K562 (cell line): ENCODE measurements at regions not wholly inside any gene's neighbourhood (a gene's known extent, or its start where the extent isn't known, plus 50 kb on each side); places are given as distances from the start of the nearest gene placed in this dataset.

Experiments used
- ATAC-seq: fragments of 200-7000 bp; cut with Tn5 transposase; 3 replicates; pipeline ENCODE4 v1.9.1; 2020; ENCODE audit warnings: moderate library complexity
- BruUV-seq: library from RNA; stranded (reverse); fragments of 400-500 nt; replicated peaks from 2 replicates; lab custom pipeline; 2021; lab: Mats Ljungman, UMichigan
- CTCF ChIA-PET: fragments of 300-600 bp; formaldehyde crosslinking; extraction: SDS; loops from one replicate; lab custom pipeline; 2021; ENCODE audit warnings: low intra/inter-chr PET ratio; lab: Yijun Ruan, JAX
- POLR2A ChIA-PET: fragments of 300-600, 350-650 bp; sonication (Branson Sonifier 250); formaldehyde crosslinking; extraction: SDS; loops from one replicate; lab custom pipeline; 2021; ENCODE audit warnings: antibody characterized with exemption, inconsistent platforms; lab: Yijun Ruan, JAX
- DNase-seq, 4 experiments: peaks; one replicate each; pipeline versions ENCODE4 v3.0.0 to v3.0.0-alpha.2; 2011 to 2018; ENCODE audit warnings: low spot score in 3 of 4, mixed read lengths in 3 of 4; ENCODE audit errors: extremely low read depth in 1 of 4
- FAIRE-seq: peaks from 2 replicates; lab custom pipeline; 2011; peaks lifted over from hg19 to GRCh38; lab: Jason Lieb, UNC
- H2AFZ ChIP-seq: 2 replicates; pipeline ENCODE4 v1.6.0; 2011; ENCODE audit warnings: low read depth, low read length, control low read depth, inconsistent platforms
- H3K27ac ChIP-seq: fragments of 200-600 bp; 3 replicates; pipeline ENCODE4 v1.8.0; 2011; ENCODE audit warnings: low read depth, mild to moderate bottlenecking, control low read depth, inconsistent platforms, low read length, moderate library complexity, mixed read lengths; ENCODE audit errors: extremely low read depth
- H3K27me3 ChIP-seq, 2 experiments: fragments of 300-600 bp in 1 of 2; 2 replicates in 1 of 2; 3 replicates in 1 of 2; pipeline versions ENCODE4 v1.6.0 to v1.8.0; 2011; ENCODE audit warnings: inconsistent platforms in 2 of 2, low read length in 2 of 2, mild to moderate bottlenecking in 1 of 2, mixed read lengths in 1 of 2, moderate library complexity in 1 of 2; ENCODE audit not compliant: control insufficient read depth in 2 of 2, insufficient read depth in 2 of 2
- H3K36me3 ChIP-seq: fragments of 300-600 bp; 3 replicates; pipeline ENCODE4 v1.8.0; 2011; ENCODE audit warnings: mild to moderate bottlenecking, low read length, inconsistent platforms; ENCODE audit not compliant: control insufficient read depth, insufficient read depth
- H3K4me1 ChIP-seq, 2 experiments: fragments of 200-600 bp in 1 of 2; replicated peaks in 1 of 2; 2 replicates in 1 of 2; 3 replicates in 1 of 2; pipeline versions ENCODE4 v1.5.1 to v1.8.0; 2011; ENCODE audit warnings: inconsistent platforms in 2 of 2, low read length in 2 of 2, mild to moderate bottlenecking in 1 of 2, mixed read lengths in 1 of 2, moderate library complexity in 1 of 2; ENCODE audit not compliant: control insufficient read depth in 2 of 2, insufficient read depth in 2 of 2
- H3K4me2 ChIP-seq: 2 replicates; pipeline ENCODE4 v1.6.1; 2011; ENCODE audit warnings: low read length, control low read depth, inconsistent platforms, mixed read lengths; ENCODE audit not compliant: insufficient read depth
- H3K4me3 ChIP-seq: fragments of 200-600 bp; sonication (generic), shearing (Covaris generic); 2 replicates; pipeline ENCODE4 v1.5.1; 2016; ENCODE audit warnings: control low read depth, inconsistent platforms
- H3K79me2 ChIP-seq: fragments of 200-600 bp; 3 replicates; pipeline ENCODE4 v1.8.0; 2011; ENCODE audit warnings: low read length, inconsistent platforms; ENCODE audit not compliant: control insufficient read depth, insufficient read depth
- H3K9ac ChIP-seq, 2 experiments: 2 replicates each; pipeline versions ENCODE4 v1.6.0 to v1.6.1; 2011; ENCODE audit warnings: low read depth in 2 of 2, low read length in 2 of 2, control low read depth in 1 of 2, inconsistent platforms in 1 of 2, mild to moderate bottlenecking in 1 of 2, mixed read lengths in 1 of 2; ENCODE audit not compliant: insufficient read depth in 1 of 2
- H3K9me1 ChIP-seq: one replicate; pipeline ENCODE4 v1.6.0; 2011; ENCODE audit warnings: inconsistent platforms, mild to moderate bottlenecking, low read length, moderate library complexity; ENCODE audit not compliant: control insufficient read depth, insufficient read depth
- H3K9me3 ChIP-seq: replicated peaks from 2 replicates; pipeline ENCODE4 v1.5.1; 2011; ENCODE audit warnings: low read depth, low read length, inconsistent platforms; ENCODE audit not compliant: control insufficient read depth, insufficient read depth
- H4K20me1 ChIP-seq: replicated peaks from 2 replicates; pipeline ENCODE4 v1.6.1; 2011; ENCODE audit warnings: low read length, inconsistent platforms, mixed read lengths; ENCODE audit not compliant: control insufficient read depth, insufficient read depth
- BACH1 ChIP-seq: fragments of 200-800 bp; sonication (Bioruptor generic); IDR thresholded peaks from 2 replicates; pipeline ENCODE4 v1.6.1; 2016; ENCODE audit warnings: missing genetic modification characterization, missing compliant biosample characterization
- EP400 ChIP-seq: fragments of 450-650 bp; IDR thresholded peaks from 2 replicates; pipeline ENCODE4 v1.6.1; 2017; ENCODE audit warnings: antibody characterized with exemption, mild to moderate bottlenecking, moderate library complexity
- FOXJ2 ChIP-seq: fragments of 200-800 bp; sonication (Bioruptor generic); IDR thresholded peaks from 2 replicates; pipeline ENCODE4 v1.6.1; 2016; ENCODE audit warnings: missing genetic modification characterization, missing compliant biosample characterization
- KLF13 ChIP-seq: fragments of 450-650 bp; IDR thresholded peaks from 2 replicates; pipeline ENCODE4 v1.6.1; 2016; ENCODE audit warnings: missing genetic modification characterization, low read depth, mild to moderate bottlenecking, missing compliant biosample characterization, moderate library complexity, borderline replicate concordance
- MCM3 ChIP-seq: fragments of 450-650 bp; IDR thresholded peaks from 2 replicates; pipeline ENCODE4 v1.6.1; 2016
- POLR2AphosphoS5 ChIP-seq: IDR thresholded peaks from 2 replicates; pipeline ENCODE4 v1.6.1; 2011; ENCODE audit warnings: mild to moderate bottlenecking, low read depth, low read length, moderate library complexity; ENCODE audit not compliant: control insufficient read depth, insufficient read depth
- PTRF ChIP-seq: fragments of 450-650 bp; IDR thresholded peaks from 2 replicates; pipeline ENCODE4 v1.6.1; 2016; ENCODE audit warnings: mild to moderate bottlenecking, missing genetic modification characterization, missing compliant biosample characterization
- ZNF780A ChIP-seq: fragments of 250-450 bp; sonication (Bioruptor Pico); IDR thresholded peaks from 2 replicates; pipeline ENCODE4 v1.5.0; 2021; ENCODE audit warnings: mild to moderate bottlenecking
- ZNF830 ChIP-seq: fragments of 250-450 bp; sonication (Bioruptor Pico); IDR thresholded peaks from 2 replicates; pipeline ENCODE4 v1.5.0; 2021; ENCODE audit warnings: mild to moderate bottlenecking
- WGBS: fragments of 100-300 bp; shearing (Covaris generic); methylation state at CpG from one replicate; pipeline ENCODE4 v1.1.6; 2016; ENCODE audit warnings: low coverage, mixed read lengths; ENCODE audit not compliant: insufficient coverage; ENCODE audit errors: missing lambda C conversion rate; 5-methylcytosine and 5-hydroxymethylcytosine counted together
- in situ Hi-C: fragments of 300-500 bp; cut with MboI; formaldehyde crosslinking; loops from 4 replicates; pipeline ENCODE4 v1.15.0; 2018; ENCODE audit warnings: inconsistent platforms, mixed read lengths
- intact Hi-C: fragments of 100-400 bp; cut with micrococcal nuclease; formaldehyde crosslinking; loops from 2 replicates; pipeline ENCODE4 v1.14.2; 2022
- TF ChIP-seq, protein P1 (sequence below), 2 experiments: fragments of 450-650 bp; IDR thresholded peaks; 2 replicates each; pipeline ENCODE4 v1.6.1; 2018; ENCODE audit warnings: mild to moderate bottlenecking in 2 of 2, low read depth in 1 of 2; ENCODE audit not compliant: partially characterized antibody in 2 of 2
- TF ChIP-seq, protein P2 (sequence below): sonication (generic); formaldehyde crosslinking; IDR thresholded peaks from 2 replicates; pipeline ENCODE4 v1.8.1; 2023; ENCODE audit warnings: mild to moderate bottlenecking, missing genetic modification reagents, moderate library complexity

DNA sequence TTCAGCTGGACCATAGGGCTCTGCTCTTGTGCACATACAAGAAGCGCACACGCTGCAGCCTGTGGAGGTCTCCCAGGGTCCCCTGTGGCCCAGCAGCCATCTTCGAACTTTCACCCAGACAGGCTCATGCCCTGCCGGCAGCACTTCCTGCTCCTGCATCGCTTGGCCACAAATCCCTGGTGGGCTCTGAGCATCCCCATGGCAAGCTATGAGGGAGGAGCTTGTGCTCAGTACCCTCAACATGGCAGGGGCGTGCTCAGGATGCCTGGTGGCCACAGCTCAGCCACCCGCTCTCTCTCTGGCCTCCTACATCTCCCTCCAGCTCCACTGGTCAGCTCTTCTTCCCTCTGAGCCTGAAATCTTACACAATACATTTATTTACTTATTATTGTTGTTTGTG, 63.7 kb downstream of the IRX2 start:
- no peaks in the 10 kb centered on the region for H3K9me1 ChIP-seq
- no peaks in the 10 kb centered on the region for H3K4me1 ChIP-seq
- H3K4me2 ChIP-seq, result no peak overlapping the region
- no peaks in the 10 kb centered on the region for H3K79me2 ChIP-seq
- 0% methylated on average over 7 of the region's 7 CpGs for WGBS
- no peak overlapping the region for H2AFZ ChIP-seq
- H3K9ac ChIP-seq, result no peak overlapping the region
- BruUV-seq, result no TSS peak
- in situ Hi-C loops, result no loop called here
- no peak overlapping the region for H3K27ac ChIP-seq
- FAIRE-seq (no peak), DNase-seq (no peak), ATAC-seq (no peak)
- POLR2A ChIA-PET, result interaction anchor here (1.3 kb wide), 1 partner anchor 12 kb away, joined by 3 read pairs; no protein-coding TSS in a partner anchor
- no peak for TF ChIP-seq PTRF (tag)
- no peak for TF ChIP-seq ZNF830 (CRISPR knock-in tag)
- no peak for TF ChIP-seq ZNF780A (CRISPR knock-in tag)
- no peak for TF ChIP-seq MCM3
- TF ChIP-seq, protein P1, sequence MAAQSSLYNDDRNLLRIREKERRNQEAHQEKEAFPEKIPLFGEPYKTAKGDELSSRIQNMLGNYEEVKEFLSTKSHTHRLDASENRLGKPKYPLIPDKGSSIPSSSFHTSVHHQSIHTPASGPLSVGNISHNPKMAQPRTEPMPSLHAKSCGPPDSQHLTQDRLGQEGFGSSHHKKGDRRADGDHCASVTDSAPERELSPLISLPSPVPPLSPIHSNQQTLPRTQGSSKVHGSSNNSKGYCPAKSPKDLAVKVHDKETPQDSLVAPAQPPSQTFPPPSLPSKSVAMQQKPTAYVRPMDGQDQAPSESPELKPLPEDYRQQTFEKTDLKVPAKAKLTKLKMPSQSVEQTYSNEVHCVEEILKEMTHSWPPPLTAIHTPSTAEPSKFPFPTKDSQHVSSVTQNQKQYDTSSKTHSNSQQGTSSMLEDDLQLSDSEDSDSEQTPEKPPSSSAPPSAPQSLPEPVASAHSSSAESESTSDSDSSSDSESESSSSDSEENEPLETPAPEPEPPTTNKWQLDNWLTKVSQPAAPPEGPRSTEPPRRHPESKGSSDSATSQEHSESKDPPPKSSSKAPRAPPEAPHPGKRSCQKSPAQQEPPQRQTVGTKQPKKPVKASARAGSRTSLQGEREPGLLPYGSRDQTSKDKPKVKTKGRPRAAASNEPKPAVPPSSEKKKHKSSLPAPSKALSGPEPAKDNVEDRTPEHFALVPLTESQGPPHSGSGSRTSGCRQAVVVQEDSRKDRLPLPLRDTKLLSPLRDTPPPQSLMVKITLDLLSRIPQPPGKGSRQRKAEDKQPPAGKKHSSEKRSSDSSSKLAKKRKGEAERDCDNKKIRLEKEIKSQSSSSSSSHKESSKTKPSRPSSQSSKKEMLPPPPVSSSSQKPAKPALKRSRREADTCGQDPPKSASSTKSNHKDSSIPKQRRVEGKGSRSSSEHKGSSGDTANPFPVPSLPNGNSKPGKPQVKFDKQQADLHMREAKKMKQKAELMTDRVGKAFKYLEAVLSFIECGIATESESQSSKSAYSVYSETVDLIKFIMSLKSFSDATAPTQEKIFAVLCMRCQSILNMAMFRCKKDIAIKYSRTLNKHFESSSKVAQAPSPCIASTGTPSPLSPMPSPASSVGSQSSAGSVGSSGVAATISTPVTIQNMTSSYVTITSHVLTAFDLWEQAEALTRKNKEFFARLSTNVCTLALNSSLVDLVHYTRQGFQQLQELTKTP (IDR thresholded peaks at IDR 0.05; ENCODE audit: low read depth in 1 of 2, partially characterized antibody in 2 of 2), result no peak
- no peak for TF ChIP-seq BACH1 (tag)
- TF ChIP-seq, protein P2, sequence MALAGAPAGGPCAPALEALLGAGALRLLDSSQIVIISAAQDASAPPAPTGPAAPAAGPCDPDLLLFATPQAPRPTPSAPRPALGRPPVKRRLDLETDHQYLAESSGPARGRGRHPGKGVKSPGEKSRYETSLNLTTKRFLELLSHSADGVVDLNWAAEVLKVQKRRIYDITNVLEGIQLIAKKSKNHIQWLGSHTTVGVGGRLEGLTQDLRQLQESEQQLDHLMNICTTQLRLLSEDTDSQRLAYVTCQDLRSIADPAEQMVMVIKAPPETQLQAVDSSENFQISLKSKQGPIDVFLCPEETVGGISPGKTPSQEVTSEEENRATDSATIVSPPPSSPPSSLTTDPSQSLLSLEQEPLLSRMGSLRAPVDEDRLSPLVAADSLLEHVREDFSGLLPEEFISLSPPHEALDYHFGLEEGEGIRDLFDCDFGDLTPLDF, result no peak
- no peak for TF ChIP-seq POLR2AphosphoS5
- TF ChIP-seq EP400, result no peak
- no peak for TF ChIP-seq FOXJ2 (tag)
- no peak for TF ChIP-seq KLF13
- intact Hi-C loops, result no loop called here
- peaks cover 0 to 27% of the 10 kb centered on the region in 2 experiments; a peak in 2 of 5 replicates for H3K27me3 ChIP-seq
- CTCF ChIA-PET, result no interaction called here
- H3K9me3 ChIP-seq, result no peaks in the 10 kb centered on the region
- H3K36me3 ChIP-seq, result no peaks in the 10 kb centered on the region
- H4K20me1 ChIP-seq, result 0 out of 2 replicates have a peak, but pooled peaks cover 5% of the 10 kb centered on the region
- no peak overlapping the region for H3K4me3 ChIP-seq
